ENCODE measurements at regions not wholly inside any gene's neighbourhood (a gene's known extent, or its start where the extent isn't known, plus 50 kb on each side); places are given as distances from the start of the nearest gene placed in this dataset. TPM values are rescaled to one million over a fixed set of nuclear protein-coding genes. Genes with fewer than 3 reads are reported as not detected.

- Mint-ChIP-seq H3K36me3 (ENCODE audit: low read depth, unreplicated experiment) (peaks cover 6% of the 10 kb centered on the region), H3K9me3 (ENCODE audit: unreplicated experiment) (no peaks in the 10 kb centered on the region), H3K4me3 (ENCODE audit: unreplicated experiment) (no peak overlapping the region), H3K27ac (ENCODE audit: unreplicated experiment) (no peak overlapping the region), H3K27me3 (ENCODE audit: unreplicated experiment) (no peaks in the 10 kb centered on the region), H3K4me1 (ENCODE audit: unreplicated experiment) (peaks cover 11% of the 10 kb centered on the region)
- no peak for TF ChIP-seq CTCF (IDR thresholded peaks at IDR 0.05; ENCODE audit: unreplicated experiment)
- no peak for DNase-seq (ENCODE audit: low spot score)
These were observed 54.0 kb upstream of the IPO9 start for GRCh38 chr1:201774983-201775344.

- peaks cover 4% of the 10 kb centered on the region for H3K36me3 Mint-ChIP-seq (ENCODE audit: low read depth, unreplicated experiment)
- H3K27me3 Mint-ChIP-seq (ENCODE audit: unreplicated experiment): peaks cover under 1% of the 10 kb centered on the region
- no peak overlapping the region for H3K27ac Mint-ChIP-seq (ENCODE audit: unreplicated experiment)
- DNase-seq (ENCODE audit: low spot score): no peak
- H3K4me3 Mint-ChIP-seq (ENCODE audit: unreplicated experiment): no peak overlapping the region
- H3K9me3 Mint-ChIP-seq (ENCODE audit: unreplicated experiment): no peaks in the 10 kb centered on the region
- peaks cover 11% of the 10 kb centered on the region for H3K4me1 Mint-ChIP-seq (ENCODE audit: unreplicated experiment)
- TF ChIP-seq CTCF (IDR thresholded peaks at IDR 0.05; ENCODE audit: unreplicated experiment): no peak
These were observed 53.6 kb upstream of the IPO9 start for GRCh38 chr1:201775380-201775779.

- no peak for TF ChIP-seq CTCF (IDR thresholded peaks at IDR 0.05; ENCODE audit: unreplicated experiment)
- H3K4me3 Mint-ChIP-seq (ENCODE audit: unreplicated experiment): no peak overlapping the region
- H3K9me3 Mint-ChIP-seq (ENCODE audit: unreplicated experiment): no peaks in the 10 kb centered on the region
- H3K4me1 Mint-ChIP-seq (ENCODE audit: unreplicated experiment): peaks cover 18% of the 10 kb centered on the region
- no peak for DNase-seq (ENCODE audit: low spot score)
- H3K27ac Mint-ChIP-seq (ENCODE audit: unreplicated experiment): no peak overlapping the region
- peaks cover 31% of the 10 kb centered on the region for H3K36me3 Mint-ChIP-seq (ENCODE audit: low read depth, unreplicated experiment)
- peaks cover 2% of the 10 kb centered on the region for H3K27me3 Mint-ChIP-seq (ENCODE audit: unreplicated experiment)
These were observed 50.5 kb upstream of the IPO9 start for GRCh38 chr1:201778279-201779065.

Small RNA genes in the stretch of these regions (microRNA-seq; reads per million reads assigned to microRNA genes)
- not detected for gene MIR5191 (ENCODE audit: unreplicated experiment)
